ENCODE measurements at regions not wholly inside any gene's neighbourhood (a gene's known extent, or its start where the extent isn't known, plus 50 kb on each side); places are given as distances from the start of the nearest gene placed in this dataset.

DNA sequence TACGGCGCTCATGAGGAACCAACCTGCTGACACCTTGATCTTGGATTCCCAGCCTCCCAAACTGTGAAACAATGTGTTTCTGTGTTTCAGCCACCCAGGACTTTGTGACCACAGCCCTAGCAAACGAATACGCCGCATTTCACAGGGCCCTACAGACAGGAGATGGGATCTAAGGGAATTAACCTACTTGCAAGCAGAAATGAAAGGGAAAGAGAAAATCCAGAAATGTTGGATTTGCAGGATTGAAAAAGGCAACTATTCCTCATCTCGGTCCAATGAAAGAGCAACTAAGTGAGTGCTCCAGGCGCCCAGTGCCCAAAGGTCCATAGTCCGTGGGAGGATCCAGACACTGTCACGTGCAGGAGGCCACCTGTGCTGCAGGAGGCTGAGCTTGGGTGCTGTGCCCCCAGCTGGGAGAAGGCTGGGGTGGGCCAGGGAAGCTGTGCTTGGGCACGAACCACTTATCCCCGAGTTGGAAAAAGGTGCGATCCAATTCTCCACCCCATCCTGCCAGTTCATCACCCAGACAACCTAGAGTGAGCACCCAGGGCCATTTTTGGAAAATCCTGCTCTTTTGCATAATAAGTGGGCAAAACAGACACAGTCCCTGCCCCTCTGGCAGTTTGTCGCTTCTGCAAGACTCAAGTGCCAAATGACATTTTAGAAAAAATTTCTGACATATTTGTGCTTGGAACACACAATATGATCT, 177.9 kb downstream of the C9orf50 start:
- no peak overlapping the region for H3K4me3 ChIP-seq (replicated peaks; ENCODE audit: insufficient read depth, low read length)
- TF ChIP-seq GABPA (IDR thresholded peaks at IDR 0.05; ENCODE audit: low read depth) (no peak), POLR2AphosphoS5 (IDR thresholded peaks at IDR 0.05; ENCODE audit: low read depth) (no peak), SPI1 (IDR thresholded peaks at IDR 0.05; ENCODE audit: borderline replicate concordance, low read depth) (no peak)
- DNase-seq (ENCODE audit: low read depth in 1 of 2, low spot score in 1 of 2) = no peak
- H3K27me3 ChIP-seq (ENCODE audit: insufficient read depth, poor library complexity, severe bottlenecking) = peaks cover 9% of the 10 kb centered on the region
- H3K27ac ChIP-seq (replicated peaks) = no peak overlapping the region

DNA sequence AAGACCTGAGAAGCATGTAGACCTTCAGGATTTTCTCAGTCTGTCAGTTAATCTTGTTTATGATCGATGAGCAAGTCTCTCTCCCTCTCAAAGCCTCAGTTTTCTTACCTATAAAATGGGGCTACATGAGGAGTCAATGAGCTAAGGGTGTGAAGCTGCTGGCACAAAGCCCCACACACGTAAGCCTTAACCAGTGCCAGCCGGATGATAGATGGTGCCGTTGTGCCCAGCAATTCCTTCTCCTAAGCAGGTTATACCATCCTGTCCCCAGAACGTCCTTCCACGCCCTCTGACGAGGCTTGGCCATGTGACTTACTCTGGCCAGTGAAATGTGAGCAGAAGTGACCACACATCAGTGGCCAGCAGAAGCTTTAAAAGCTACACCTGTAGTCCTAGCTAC, 179.0 kb downstream of the C9orf50 start:
- Histone ChIP-seq H3K27ac (replicated peaks) (no peak overlapping the region), H3K27me3 (ENCODE audit: insufficient read depth, poor library complexity, severe bottlenecking) (peaks cover 15% of the 10 kb centered on the region), H3K4me3 (replicated peaks; ENCODE audit: insufficient read depth, low read length) (no peak overlapping the region)
- no peak for TF ChIP-seq POLR2AphosphoS5 (IDR thresholded peaks at IDR 0.05; ENCODE audit: low read depth)
- TF ChIP-seq, protein P1, sequence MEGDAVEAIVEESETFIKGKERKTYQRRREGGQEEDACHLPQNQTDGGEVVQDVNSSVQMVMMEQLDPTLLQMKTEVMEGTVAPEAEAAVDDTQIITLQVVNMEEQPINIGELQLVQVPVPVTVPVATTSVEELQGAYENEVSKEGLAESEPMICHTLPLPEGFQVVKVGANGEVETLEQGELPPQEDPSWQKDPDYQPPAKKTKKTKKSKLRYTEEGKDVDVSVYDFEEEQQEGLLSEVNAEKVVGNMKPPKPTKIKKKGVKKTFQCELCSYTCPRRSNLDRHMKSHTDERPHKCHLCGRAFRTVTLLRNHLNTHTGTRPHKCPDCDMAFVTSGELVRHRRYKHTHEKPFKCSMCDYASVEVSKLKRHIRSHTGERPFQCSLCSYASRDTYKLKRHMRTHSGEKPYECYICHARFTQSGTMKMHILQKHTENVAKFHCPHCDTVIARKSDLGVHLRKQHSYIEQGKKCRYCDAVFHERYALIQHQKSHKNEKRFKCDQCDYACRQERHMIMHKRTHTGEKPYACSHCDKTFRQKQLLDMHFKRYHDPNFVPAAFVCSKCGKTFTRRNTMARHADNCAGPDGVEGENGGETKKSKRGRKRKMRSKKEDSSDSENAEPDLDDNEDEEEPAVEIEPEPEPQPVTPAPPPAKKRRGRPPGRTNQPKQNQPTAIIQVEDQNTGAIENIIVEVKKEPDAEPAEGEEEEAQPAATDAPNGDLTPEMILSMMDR (IDR thresholded peaks at IDR 0.05; ENCODE audit: insufficient read depth, low read length) = no peak
- TF ChIP-seq GABPA (IDR thresholded peaks at IDR 0.05; ENCODE audit: low read depth) = no peak
- no peak for TF ChIP-seq SPI1 (IDR thresholded peaks at IDR 0.05; ENCODE audit: borderline replicate concordance, low read depth)
- TF ChIP-seq, protein P2, sequence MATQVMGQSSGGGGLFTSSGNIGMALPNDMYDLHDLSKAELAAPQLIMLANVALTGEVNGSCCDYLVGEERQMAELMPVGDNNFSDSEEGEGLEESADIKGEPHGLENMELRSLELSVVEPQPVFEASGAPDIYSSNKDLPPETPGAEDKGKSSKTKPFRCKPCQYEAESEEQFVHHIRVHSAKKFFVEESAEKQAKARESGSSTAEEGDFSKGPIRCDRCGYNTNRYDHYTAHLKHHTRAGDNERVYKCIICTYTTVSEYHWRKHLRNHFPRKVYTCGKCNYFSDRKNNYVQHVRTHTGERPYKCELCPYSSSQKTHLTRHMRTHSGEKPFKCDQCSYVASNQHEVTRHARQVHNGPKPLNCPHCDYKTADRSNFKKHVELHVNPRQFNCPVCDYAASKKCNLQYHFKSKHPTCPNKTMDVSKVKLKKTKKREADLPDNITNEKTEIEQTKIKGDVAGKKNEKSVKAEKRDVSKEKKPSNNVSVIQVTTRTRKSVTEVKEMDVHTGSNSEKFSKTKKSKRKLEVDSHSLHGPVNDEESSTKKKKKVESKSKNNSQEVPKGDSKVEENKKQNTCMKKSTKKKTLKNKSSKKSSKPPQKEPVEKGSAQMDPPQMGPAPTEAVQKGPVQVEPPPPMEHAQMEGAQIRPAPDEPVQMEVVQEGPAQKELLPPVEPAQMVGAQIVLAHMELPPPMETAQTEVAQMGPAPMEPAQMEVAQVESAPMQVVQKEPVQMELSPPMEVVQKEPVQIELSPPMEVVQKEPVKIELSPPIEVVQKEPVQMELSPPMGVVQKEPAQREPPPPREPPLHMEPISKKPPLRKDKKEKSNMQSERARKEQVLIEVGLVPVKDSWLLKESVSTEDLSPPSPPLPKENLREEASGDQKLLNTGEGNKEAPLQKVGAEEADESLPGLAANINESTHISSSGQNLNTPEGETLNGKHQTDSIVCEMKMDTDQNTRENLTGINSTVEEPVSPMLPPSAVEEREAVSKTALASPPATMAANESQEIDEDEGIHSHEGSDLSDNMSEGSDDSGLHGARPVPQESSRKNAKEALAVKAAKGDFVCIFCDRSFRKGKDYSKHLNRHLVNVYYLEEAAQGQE (IDR thresholded peaks at IDR 0.05; ENCODE audit: insufficient replicate concordance, low read depth) = no peak
- DNase-seq (ENCODE audit: low read depth in 1 of 2, low spot score in 1 of 2) = no peak

DNA sequence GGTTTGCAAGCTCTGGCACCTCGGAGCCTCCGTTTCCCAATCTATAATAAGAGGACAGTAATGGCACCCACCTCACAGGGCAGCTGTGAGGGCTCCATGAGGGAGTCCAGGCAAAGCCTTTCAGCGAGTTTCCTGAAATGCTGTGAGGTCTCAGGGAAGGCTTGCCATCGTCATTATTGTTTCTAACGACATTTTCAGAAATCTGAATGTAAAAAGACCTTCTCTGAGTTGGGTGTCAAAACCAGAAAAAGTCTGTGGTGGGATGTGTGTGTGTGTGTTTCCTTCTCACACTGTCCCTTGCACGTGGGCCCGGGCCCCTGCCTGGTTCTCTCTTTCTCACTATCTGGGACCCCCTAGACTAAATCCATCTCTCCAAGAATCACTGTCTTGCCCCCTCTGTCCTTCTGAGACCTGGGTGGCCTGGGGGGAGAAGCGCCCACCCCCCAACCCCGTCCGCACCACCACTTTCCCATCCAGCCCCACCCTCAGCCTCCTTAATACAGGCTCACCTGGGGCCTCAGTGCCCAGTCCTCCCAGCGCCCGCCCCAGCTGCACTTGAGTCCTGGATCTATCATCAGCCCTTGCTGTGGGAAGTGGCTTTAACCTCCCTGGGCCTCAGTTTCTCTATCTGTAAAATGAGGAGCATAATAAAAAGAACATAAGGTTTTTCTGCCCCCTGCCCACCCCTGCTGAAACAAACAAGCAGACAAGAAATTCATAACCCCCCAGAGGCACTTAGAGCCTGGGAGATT, 180.3 kb downstream of the C9orf50 start:
- no peak for DNase-seq (ENCODE audit: low read depth in 1 of 2, low spot score in 1 of 2)
- no peak overlapping the region for H3K4me3 ChIP-seq (replicated peaks; ENCODE audit: insufficient read depth, low read length)
- TF ChIP-seq SPI1 (IDR thresholded peaks at IDR 0.05; ENCODE audit: borderline replicate concordance, low read depth) = no peak
- TF ChIP-seq, protein P2 (IDR thresholded peaks at IDR 0.05; ENCODE audit: insufficient replicate concordance, low read depth) = no peak
- TF ChIP-seq POLR2AphosphoS5 (IDR thresholded peaks at IDR 0.05; ENCODE audit: low read depth) = no peak
- TF ChIP-seq GABPA (IDR thresholded peaks at IDR 0.05; ENCODE audit: low read depth) = no peak
- TF ChIP-seq, protein P1 (IDR thresholded peaks at IDR 0.05; ENCODE audit: insufficient read depth, low read length) = no peak
- no peak overlapping the region for H3K27ac ChIP-seq (replicated peaks)
- H3K27me3 ChIP-seq (ENCODE audit: insufficient read depth, poor library complexity, severe bottlenecking) = peaks cover 15% of the 10 kb centered on the region

DNA sequence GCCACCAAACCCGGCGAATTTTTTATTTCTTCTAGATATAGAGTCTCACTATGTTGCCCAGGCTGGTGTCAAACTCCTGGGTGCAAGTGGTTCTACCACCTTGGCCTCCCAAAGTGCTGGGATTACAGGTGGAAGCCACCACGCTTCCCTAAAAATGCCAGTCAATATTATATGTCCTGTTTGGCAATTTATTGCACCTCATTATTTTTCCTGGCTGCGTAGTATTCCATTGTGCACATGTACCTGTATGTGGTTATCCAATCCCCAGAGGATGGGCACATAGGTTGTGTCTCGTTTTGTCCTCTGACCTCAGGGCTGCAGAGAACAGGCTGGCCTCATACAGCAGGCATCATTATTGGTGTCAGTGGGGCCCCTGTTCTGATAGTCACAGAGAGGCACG, 181.7 kb downstream of the C9orf50 start:
- Histone ChIP-seq H3K27me3 (ENCODE audit: insufficient read depth, poor library complexity, severe bottlenecking) (peaks cover 15% of the 10 kb centered on the region), H3K4me3 (replicated peaks; ENCODE audit: insufficient read depth, low read length) (no peak overlapping the region), H3K27ac (replicated peaks) (no peak overlapping the region)
- no peak for TF ChIP-seq POLR2AphosphoS5 (IDR thresholded peaks at IDR 0.05; ENCODE audit: low read depth)
- no peak for TF ChIP-seq SPI1 (IDR thresholded peaks at IDR 0.05; ENCODE audit: borderline replicate concordance, low read depth)
- TF ChIP-seq, protein P1 (IDR thresholded peaks at IDR 0.05; ENCODE audit: insufficient read depth, low read length) = no peak
- TF ChIP-seq, protein P2 (IDR thresholded peaks at IDR 0.05; ENCODE audit: insufficient replicate concordance, low read depth) = no peak
- TF ChIP-seq GABPA (IDR thresholded peaks at IDR 0.05; ENCODE audit: low read depth) = no peak
- DNase-seq (ENCODE audit: low read depth in 1 of 2, low spot score in 1 of 2) = no peak

All from HL-60 (cell line).